Activated naive CD4-positive, alpha-beta T cell treated with anti-CD3 and anti-CD28 coated beads, Interleukin-2, amount 50 U/mL, for 72 hours (primary cell): ENCODE measurements at regions not wholly inside any gene's neighbourhood (a gene's known extent, or its start where the extent isn't known, plus 50 kb on each side); places are given as distances from the start of the nearest gene placed in this dataset.
"Not testable (repeated sequence)": the region's sequence is repeated elsewhere in the genome, so short reads cannot be mapped to it uniquely, and the experiment has no call there.

Experiments
- ATAC-seq, 2 donors: fragments of 150-1000 bp; cut with Tn5 transposase; 2 replicates each; pipeline ENCODE4 v1.10.0; 2021; ENCODE audit warnings: mild to moderate bottlenecking in 2 of 2, moderate library complexity in 2 of 2
- DNase-seq, 2 donors: peaks; one replicate each; pipeline ENCODE4 v3.0.0; 2021 to 2022; ENCODE audit warnings: low spot score in 2 of 2
- H3K27ac Mint-ChIP-seq, 2 donors: one replicate each; pipeline ENCODE4 v1.8.0; 2022; ENCODE audit warnings: mild to moderate bottlenecking in 2 of 2, mixed read lengths in 2 of 2
- H3K36me3 Mint-ChIP-seq, 2 donors: one replicate each; pipeline ENCODE4 v1.8.0; 2022; ENCODE audit warnings: mixed read lengths in 2 of 2
- H3K9me3 Mint-ChIP-seq, 2 donors: one replicate each; pipeline ENCODE4 v1.8.0; 2022; ENCODE audit warnings: mixed read lengths in 2 of 2

GRCh38 chr4:28075401-28075956 lies 1214.8 kb downstream of the STIM2 start:
- DNase-seq (no peak), ATAC-seq (no peak)
- Mint-ChIP-seq H3K27ac (no peak overlapping the region), H3K36me3 (peaks cover 7 to 16% of the 10 kb centered on the region in 2 donors), H3K9me3 (peaks cover 15 to 19% of the 10 kb centered on the region in 2 donors)

- not testable (repeated sequence) for DNase-seq, H3K27ac Mint-ChIP-seq
Measured at GRCh38 chr4:28077203-28077602, 1216.6 kb downstream of the STIM2 start.

DNA sequence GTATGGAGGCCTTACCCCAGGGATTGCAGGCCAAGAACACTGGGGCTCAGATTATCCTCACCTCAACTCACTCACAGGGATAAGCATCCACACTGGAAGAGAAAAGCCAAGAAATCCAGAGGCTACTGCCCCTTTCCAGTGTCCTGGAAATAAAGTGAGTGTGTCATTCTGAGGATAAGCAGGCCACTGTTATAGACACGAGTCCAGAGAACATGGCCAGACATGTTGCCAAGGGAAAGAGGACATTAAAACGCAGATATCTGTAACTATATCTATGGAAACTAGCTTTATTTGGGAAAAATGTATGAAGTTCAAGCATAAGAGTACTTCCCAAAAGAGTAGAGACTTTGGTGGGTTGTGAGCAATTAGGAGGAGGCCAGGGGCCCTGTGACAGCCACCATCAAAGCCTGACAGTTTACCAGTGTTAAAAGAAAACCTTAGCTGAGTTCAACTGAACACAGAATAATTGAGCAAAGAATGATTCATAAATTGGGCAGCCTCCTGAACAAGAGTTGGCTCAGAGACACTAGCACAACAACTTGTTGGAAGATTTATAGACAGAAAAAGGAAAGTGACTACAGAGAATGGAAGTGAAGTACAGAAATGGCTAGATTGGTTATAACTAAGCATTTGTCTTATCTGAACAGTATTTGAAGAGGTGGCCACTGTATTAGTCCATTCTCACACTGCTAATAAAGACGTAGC lies 1222.2 kb downstream of the STIM2 start:
- DNase-seq (no peak), ATAC-seq (no peak)
- Mint-ChIP-seq H3K36me3 (peaks cover 7 to 30% of the 10 kb centered on the region in 2 donors), H3K9me3 (peaks cover 47 to 50% of the 10 kb centered on the region in 2 donors), H3K27ac (no peak overlapping the region)

More at GRCh38 chr4:28077203-28077602, 1216.6 kb downstream of the STIM2 start:
- H3K9me3 Mint-ChIP-seq = peaks cover 22 to 27% of the 10 kb centered on the region in 2 donors
- H3K36me3 Mint-ChIP-seq = peaks cover 7 to 25% of the 10 kb centered on the region in 2 donors
- not testable (repeated sequence) for ATAC-seq

- Mint-ChIP-seq H3K27ac (no peak overlapping the region), H3K9me3 (peaks cover 15 to 16% of the 10 kb centered on the region in 2 donors), H3K36me3 (no peaks in the 10 kb centered on the region)
- DNase-seq (no peak), ATAC-seq (no peak)
Measured at GRCh38 chr4:28092610-28093009, 1232.0 kb downstream of the STIM2 start.

- DNase-seq = no peak
- no peak for ATAC-seq
- H3K27ac Mint-ChIP-seq = no peak overlapping the region
- peaks cover 15 to 16% of the 10 kb centered on the region in 2 donors for H3K9me3 Mint-ChIP-seq
- no peaks in the 10 kb centered on the region for H3K36me3 Mint-ChIP-seq
Measured at GRCh38 chr4:28093071-28093470, 1232.4 kb downstream of the STIM2 start.

GRCh38 chr4:28101583-28101982 lies 1240.9 kb downstream of the STIM2 start:
- no peaks in the 10 kb centered on the region for H3K36me3 Mint-ChIP-seq
- H3K9me3 Mint-ChIP-seq = peaks cover 4 to 7% of the 10 kb centered on the region in 2 donors
- ATAC-seq (no peak), DNase-seq (no peak)
- no peak overlapping the region for H3K27ac Mint-ChIP-seq

- ATAC-seq (no peak), DNase-seq (no peak)
- Mint-ChIP-seq H3K27ac (no peak overlapping the region), H3K9me3 (peaks cover 4 to 7% of the 10 kb centered on the region in 2 donors), H3K36me3 (no peaks in the 10 kb centered on the region)
Measured at GRCh38 chr4:28105271-28105859, 1244.7 kb downstream of the STIM2 start.

DNA sequence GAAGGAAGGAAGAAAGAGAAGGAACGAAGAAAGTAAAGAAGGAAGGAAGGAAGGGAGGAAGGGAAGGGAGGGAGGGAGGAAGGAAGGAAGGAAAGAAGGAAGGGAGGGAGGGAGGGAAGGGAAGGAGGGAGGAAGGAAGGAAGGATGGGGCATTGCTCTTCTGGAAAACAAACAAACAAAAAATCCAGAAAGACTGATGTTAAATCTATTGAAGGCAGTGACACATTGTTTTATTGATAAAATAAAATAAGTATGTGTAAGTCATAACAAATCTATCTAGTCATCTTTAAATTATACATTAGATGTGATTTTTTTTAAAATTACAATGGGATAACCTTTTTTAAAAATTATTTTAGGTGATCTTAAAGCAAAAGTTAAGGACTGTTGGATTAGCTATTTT lies 1245.5 kb downstream of the STIM2 start:
- Mint-ChIP-seq H3K36me3 (no peaks in the 10 kb centered on the region), H3K9me3 (peaks cover 4 to 7% of the 10 kb centered on the region in 2 donors), H3K27ac (no peak overlapping the region)
- DNase-seq = no peak
- ATAC-seq = no peak

- peaks cover 4 to 9% of the 10 kb centered on the region in 2 donors for H3K9me3 Mint-ChIP-seq
- no peak for ATAC-seq
- no peak for DNase-seq
- no peak overlapping the region for H3K27ac Mint-ChIP-seq
- H3K36me3 Mint-ChIP-seq = peaks cover 0 to 8% of the 10 kb centered on the region in 2 donors
Measured at GRCh38 chr4:28109801-28110200, 1249.2 kb downstream of the STIM2 start.

- H3K27ac Mint-ChIP-seq, DNase-seq, ATAC-seq: not testable (repeated sequence)
- Mint-ChIP-seq H3K9me3 (peaks cover 5 to 16% of the 10 kb centered on the region in 2 donors), H3K36me3 (peaks cover 11 to 19% of the 10 kb centered on the region in 2 donors)
Measured at GRCh38 chr4:28112691-28113335, 1252.2 kb downstream of the STIM2 start.

DNA sequence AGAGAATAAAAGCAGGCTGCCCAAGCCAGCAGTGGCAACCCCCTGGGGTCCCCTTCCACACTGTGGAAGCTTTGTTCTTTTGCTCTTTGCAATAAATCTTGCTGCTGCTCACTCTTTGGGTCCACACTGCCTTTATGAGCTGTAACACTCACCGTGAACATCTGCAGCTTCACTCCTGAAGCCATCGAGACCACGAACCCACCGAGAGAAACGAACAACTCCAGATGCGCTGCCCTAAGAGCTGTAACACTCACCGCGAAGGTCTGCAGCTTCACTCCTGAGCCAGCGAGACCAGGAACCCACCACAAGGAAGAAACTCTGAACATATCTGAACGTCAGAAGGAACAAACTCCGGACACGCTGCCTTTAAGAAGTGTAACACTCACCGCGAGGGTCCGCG lies 1252.9 kb downstream of the STIM2 start:
- not testable (repeated sequence) for H3K27ac Mint-ChIP-seq, ATAC-seq, DNase-seq
- H3K36me3 Mint-ChIP-seq = peaks cover 13 to 19% of the 10 kb centered on the region in 2 donors
- H3K9me3 Mint-ChIP-seq = peaks cover 5 to 19% of the 10 kb centered on the region in 2 donors

DNA sequence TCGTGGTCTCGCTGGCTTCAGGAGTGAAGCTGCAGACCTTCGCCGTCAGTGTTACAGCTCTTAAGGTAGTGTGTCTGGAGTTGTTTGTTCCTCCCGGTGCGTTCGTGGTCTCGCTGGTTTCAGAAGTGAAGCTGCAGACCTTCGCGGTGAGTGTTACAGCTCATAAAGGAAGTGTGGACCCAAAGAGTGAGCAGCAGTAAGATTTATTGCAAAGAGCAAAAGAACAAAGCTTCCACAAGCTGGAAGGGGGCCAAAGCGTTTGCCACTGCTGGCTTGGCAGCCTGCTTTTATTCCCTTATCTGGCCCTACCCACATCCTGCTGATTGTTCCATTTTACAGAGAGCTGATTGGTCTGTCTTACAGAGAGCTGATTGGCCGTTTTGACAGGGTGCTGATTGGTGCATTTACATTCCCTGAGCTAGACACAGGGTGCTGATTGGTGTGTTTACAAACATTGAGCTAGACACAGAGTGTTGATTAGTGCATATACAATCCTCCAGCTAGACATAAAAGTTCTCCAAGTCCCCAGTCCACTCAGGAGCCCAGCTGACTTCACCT lies 1256.0 kb downstream of the STIM2 start:
- Mint-ChIP-seq H3K36me3 (peaks cover 13 to 19% of the 10 kb centered on the region in 2 donors), H3K9me3 (peaks cover 9 to 25% of the 10 kb centered on the region in 2 donors)
- ATAC-seq, DNase-seq, H3K27ac Mint-ChIP-seq: not testable (repeated sequence)

DNA sequence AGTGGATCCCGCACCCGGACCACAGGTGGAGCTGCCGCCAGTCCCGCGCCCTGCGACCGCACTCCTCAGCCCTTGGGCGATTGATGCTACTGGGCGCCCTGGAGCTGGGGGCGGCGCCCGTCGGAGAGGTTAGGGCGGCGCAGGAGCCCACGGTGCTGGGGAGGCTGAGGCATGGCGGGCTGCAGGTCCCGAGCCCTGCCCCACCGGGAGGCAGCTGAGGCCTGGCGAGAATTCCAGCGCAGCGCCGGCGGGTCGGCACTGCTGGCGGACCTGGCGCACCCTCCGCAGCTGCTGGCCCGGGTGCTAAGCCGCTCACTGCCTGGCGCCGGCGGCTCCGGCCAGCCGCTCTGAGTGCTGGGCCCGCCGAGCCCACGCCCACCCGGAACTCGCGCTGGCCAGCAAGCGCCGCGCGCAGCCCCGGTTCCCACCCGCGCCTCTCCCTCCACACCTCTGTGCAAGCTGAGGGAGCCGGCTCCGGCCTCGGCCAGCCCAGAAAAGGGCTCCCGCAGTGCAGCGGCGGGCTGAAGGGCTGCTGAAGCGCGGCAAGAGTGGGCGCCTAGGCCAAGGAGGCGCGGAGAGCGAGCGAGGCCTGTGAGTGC lies 1256.5 kb downstream of the STIM2 start:
- DNase-seq (no peak), ATAC-seq (no peak)
- H3K9me3 Mint-ChIP-seq = peaks cover 9 to 25% of the 10 kb centered on the region in 2 donors
- no peak overlapping the region for H3K27ac Mint-ChIP-seq
- H3K36me3 Mint-ChIP-seq = peaks cover 13 to 19% of the 10 kb centered on the region in 2 donors

- Mint-ChIP-seq H3K27ac (no peak overlapping the region), H3K9me3 (peaks cover 13 to 26% of the 10 kb centered on the region in 2 donors), H3K36me3 (no peaks in the 10 kb centered on the region)
- no peak for DNase-seq
- ATAC-seq = no peak
Measured at GRCh38 chr4:28146191-28146590, 1285.5 kb downstream of the STIM2 start.

- no peak for ATAC-seq
- Mint-ChIP-seq H3K36me3 (no peaks in the 10 kb centered on the region), H3K9me3 (peaks cover 8 to 17% of the 10 kb centered on the region in 2 donors), H3K27ac (no peak overlapping the region)
- no peak for DNase-seq
Measured at GRCh38 chr4:28148221-28148620, 1287.6 kb downstream of the STIM2 start.

DNA sequence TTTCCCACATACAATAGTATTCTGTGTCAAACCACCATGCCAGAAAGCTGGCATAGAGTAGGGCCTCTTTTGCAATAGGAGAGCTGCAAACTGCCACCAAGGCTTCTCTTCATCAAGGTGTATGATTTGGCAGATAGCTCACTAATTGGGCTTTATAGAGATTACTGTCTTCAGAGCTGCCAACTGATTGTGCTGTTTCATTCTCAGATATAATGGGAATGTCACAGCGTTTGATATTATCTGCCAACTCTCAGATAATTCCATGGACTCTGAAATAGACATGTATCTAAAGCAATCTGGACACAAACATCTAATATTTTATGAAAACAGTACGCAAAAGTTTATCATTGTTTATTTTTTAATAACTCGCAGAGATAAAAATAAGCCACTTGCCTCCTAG lies 1289.1 kb downstream of the STIM2 start:
- Mint-ChIP-seq H3K27ac (no peak overlapping the region), H3K36me3 (no peaks in the 10 kb centered on the region), H3K9me3 (peaks cover 8 to 10% of the 10 kb centered on the region in 2 donors)
- DNase-seq (no peak), ATAC-seq (no peak)
